AG09309 (cell line): ENCODE measurements at regions not wholly inside any gene's neighbourhood (a gene's known extent, or its start where the extent isn't known, plus 50 kb on each side); places are given as distances from the start of the nearest gene placed in this dataset.

Experiments
- DNase-seq: peaks from one replicate; pipeline ENCODE4 v3.0.0-alpha.2; 2010; ENCODE audit warnings: low read depth
- H3K4me3 ChIP-seq: 2 replicates; pipeline ENCODE4 v1.5.1; 2011; ENCODE audit warnings: mild to moderate bottlenecking, low read depth, low read length, moderate library complexity; ENCODE audit not compliant: control insufficient read depth
- CTCF ChIP-seq: IDR thresholded peaks from 2 replicates; pipeline ENCODE4 v1.5.1; 2011; ENCODE audit warnings: mild to moderate bottlenecking, low read depth, low read length, inconsistent platforms; ENCODE audit not compliant: insufficient read depth, control insufficient read depth; ENCODE audit errors: missing control alignments

DNA sequence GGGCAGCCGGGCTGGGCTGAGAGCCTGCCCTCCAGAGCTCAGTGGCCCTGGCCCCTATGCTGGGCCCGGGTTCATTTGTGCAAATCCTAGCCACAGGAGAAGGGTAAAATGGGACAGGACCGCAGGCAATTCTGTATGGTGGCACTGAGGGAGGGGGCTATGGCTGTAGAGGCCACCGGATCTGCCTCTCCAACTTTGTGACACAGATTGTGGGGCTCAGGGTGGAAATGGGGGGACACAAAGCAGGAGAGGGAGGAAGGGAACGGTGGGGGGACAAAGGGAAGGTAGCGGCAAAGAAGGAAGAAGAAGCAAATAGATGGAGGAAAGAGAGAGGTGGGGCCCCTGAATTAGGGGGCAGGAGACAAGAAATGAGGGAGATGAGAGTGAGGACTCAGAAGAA is 201.1 kb downstream of the SMAD2 start:
- DNase-seq, result no peak
- H3K4me3 ChIP-seq, result no peak overlapping the region
- TF ChIP-seq CTCF, result no peak

GRCh38 chr18:47728921-47729320 is 201.5 kb downstream of the SMAD2 start:
- no peak for TF ChIP-seq CTCF

DNA sequence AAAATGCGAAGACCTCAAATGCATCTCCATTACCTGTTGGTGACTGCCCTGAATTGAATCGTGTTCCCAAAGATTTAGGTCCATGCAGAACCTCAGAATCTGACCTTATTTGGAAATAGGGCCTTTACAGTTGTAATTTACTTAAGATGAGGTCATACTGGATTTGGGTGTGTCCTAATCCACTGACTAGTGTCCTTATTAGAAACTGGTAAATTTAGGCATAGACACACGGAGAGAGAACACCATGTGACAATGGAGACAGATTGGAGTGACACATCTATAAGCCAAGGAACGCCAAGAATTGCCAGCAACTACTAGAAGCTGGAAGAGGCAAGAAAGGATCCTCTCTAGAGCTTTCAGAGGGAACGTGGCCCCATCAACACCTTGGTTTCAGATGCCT is 203.1 kb downstream of the SMAD2 start:
- no peak overlapping the region for H3K4me3 ChIP-seq
- no peak for DNase-seq
- TF ChIP-seq CTCF, result no peak

More at GRCh38 chr18:47728921-47729320, 201.5 kb downstream of the SMAD2 start:
- no peak overlapping the region for H3K4me3 ChIP-seq
- DNase-seq, result no peak

GRCh38 chr18:47726550-47726949 is 203.9 kb downstream of the SMAD2 start:
- DNase-seq, result no peak

DNA sequence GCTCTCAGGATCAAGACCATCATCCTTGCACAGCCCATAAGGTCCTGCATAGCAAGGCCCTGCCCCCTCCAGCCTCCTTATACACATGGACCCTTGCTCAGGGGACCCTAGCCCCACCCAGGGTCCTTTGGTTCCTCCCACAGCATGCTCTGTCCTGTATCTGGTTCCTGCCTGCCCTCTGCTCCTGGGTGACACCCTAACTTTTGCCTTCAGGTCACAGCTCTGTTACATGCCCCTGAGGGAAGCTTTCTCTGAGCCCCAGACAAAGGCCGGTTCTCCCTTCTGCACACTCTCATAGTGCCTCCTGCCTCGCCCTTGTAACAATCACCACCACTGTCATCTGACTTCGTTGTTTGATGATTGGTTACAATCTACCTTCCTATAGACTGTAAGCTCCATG is 204.8 kb downstream of the SMAD2 start:
- no peak overlapping the region for H3K4me3 ChIP-seq
- no peak for TF ChIP-seq CTCF
- DNase-seq, result no peak

More at GRCh38 chr18:47726550-47726949, 203.9 kb downstream of the SMAD2 start:
- TF ChIP-seq CTCF, result no peak
- no peak overlapping the region for H3K4me3 ChIP-seq

DNA sequence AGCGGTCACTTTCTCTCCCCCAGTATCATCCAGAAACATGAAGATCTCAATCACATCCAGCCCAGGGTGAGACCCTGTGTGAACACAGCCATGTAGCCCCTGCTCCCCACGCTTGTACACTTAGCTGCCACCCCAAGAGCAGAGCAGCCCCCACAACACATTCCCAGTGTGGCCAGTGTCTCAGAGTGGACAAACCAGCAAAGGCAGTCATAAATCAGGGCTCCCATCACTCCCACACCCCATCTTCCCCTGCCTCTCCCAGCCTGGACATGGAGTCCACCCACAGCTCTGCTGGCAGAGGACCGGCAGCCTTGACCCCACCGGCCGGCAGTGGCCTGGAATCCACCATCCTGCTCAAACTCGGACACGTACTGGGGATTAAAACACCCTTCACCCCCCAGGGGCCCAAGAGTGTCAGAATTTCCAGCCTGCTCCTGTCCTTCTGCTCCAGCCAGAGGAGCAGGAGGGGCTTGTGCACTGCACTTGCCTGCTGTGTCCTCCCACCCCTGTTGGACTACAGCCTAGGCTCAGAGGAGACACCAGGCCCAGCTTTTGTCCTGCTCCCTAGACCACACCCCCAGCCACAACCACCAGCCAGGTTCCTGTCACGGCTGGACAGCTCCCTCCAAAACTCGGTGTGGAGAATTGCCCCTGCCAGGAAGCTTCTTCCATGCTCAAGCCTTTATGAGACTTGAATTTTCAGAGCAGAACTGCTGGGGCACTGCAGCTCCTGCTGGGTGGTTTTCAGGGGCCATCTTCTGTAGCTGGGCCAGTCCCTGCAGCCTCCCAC is 206.1 kb downstream of the SMAD2 start:
- no peak for TF ChIP-seq CTCF
- no peak for DNase-seq
- no peak overlapping the region for H3K4me3 ChIP-seq
